SK-N-SH (cell line): ENCODE measurements at regions not wholly inside any gene's neighbourhood (a gene's known extent, or its start where the extent isn't known, plus 50 kb on each side); places are given as distances from the start of the nearest gene placed in this dataset.
"Not testable (repeated sequence)": the region's sequence is repeated elsewhere in the genome, so short reads cannot be mapped to it uniquely, and the experiment has no call there.

Source experiments
- EP300 ChIP-seq, 2 experiments: IDR thresholded peaks; 2 replicates each; pipeline versions ENCODE4 v1.4.0 to v1.6.1; 2012; ENCODE audit warnings: borderline replicate concordance in 1 of 2, low read depth in 1 of 2, low read length in 1 of 2
- JUND ChIP-seq: IDR thresholded peaks from 2 replicates; pipeline ENCODE4 v1.4.0; 2012
- NFIC ChIP-seq: IDR thresholded peaks from 2 replicates; pipeline ENCODE4 v1.4.0; 2012; ENCODE audit warnings: borderline replicate concordance
- POLR2AphosphoS5 ChIP-seq: IDR thresholded peaks from 2 replicates; pipeline ENCODE4 v1.6.1; 2012; ENCODE audit warnings: low read depth, low read length
- TAF1 ChIP-seq: IDR thresholded peaks from 2 replicates; pipeline ENCODE4 v1.6.1; 2012; ENCODE audit warnings: low read depth, mild to moderate bottlenecking, low read length, moderate library complexity, borderline replicate concordance
- TF ChIP-seq, protein P1 (sequence below): fragments of 200-600 bp; sonication (generic); IDR thresholded peaks from 2 replicates; pipeline ENCODE4 v1.6.1; 2017; ENCODE audit warnings: antibody characterized with exemption, mild to moderate bottlenecking, moderate library complexity
- TF ChIP-seq, protein P2 (sequence below): fragments of 150-350 bp; IDR thresholded peaks from 2 replicates; pipeline ENCODE4 v1.6.1; 2017; ENCODE audit warnings: antibody characterized with exemption, low read length, low read depth, borderline replicate concordance

DNA sequence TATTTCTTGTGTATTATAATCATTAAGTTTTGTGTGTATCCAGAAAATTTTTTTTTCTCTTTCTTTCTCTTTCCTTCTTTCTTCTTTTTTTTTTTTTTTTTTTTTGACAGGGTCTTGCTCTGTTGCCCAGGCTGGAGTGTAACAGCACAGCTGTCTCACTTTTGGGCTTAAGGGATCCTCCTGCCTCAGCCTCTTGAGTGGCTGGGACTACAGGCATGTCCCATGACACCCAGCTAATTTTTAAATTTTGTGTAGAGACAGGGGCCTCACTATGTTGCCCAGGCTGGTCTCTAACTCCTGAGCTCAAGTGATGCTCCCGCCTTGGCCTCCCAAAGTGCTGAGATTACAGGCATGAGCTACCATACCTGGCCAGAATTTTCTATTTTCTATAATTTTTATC is 120.2 kb upstream of the LDB2 start:
- TF ChIP-seq, protein P1, sequence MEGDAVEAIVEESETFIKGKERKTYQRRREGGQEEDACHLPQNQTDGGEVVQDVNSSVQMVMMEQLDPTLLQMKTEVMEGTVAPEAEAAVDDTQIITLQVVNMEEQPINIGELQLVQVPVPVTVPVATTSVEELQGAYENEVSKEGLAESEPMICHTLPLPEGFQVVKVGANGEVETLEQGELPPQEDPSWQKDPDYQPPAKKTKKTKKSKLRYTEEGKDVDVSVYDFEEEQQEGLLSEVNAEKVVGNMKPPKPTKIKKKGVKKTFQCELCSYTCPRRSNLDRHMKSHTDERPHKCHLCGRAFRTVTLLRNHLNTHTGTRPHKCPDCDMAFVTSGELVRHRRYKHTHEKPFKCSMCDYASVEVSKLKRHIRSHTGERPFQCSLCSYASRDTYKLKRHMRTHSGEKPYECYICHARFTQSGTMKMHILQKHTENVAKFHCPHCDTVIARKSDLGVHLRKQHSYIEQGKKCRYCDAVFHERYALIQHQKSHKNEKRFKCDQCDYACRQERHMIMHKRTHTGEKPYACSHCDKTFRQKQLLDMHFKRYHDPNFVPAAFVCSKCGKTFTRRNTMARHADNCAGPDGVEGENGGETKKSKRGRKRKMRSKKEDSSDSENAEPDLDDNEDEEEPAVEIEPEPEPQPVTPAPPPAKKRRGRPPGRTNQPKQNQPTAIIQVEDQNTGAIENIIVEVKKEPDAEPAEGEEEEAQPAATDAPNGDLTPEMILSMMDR, result not testable (repeated sequence)
- TF ChIP-seq, protein P2, sequence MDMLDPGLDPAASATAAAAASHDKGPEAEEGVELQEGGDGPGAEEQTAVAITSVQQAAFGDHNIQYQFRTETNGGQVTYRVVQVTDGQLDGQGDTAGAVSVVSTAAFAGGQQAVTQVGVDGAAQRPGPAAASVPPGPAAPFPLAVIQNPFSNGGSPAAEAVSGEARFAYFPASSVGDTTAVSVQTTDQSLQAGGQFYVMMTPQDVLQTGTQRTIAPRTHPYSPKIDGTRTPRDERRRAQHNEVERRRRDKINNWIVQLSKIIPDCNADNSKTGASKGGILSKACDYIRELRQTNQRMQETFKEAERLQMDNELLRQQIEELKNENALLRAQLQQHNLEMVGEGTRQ, result not testable (repeated sequence)
- not testable (repeated sequence) for TF ChIP-seq TAF1; JUND; POLR2AphosphoS5; NFIC; EP300 (IDR thresholded peaks at IDR 0.05; ENCODE audit: borderline replicate concordance in 1 of 2, low read depth in 1 of 2, low read length in 1 of 2)
